GM23338 (cell line): ENCODE measurements at regions not wholly inside any gene's neighbourhood (a gene's known extent, or its start where the extent isn't known, plus 50 kb on each side); places are given as distances from the start of the nearest gene placed in this dataset.

ENCODE experiments used
- ATAC-seq: fragments of 200-7000 bp; cut with Tn5 transposase; 3 replicates; pipeline ENCODE4 v1.9.1; 2020
- DNase-seq: peaks from one replicate; pipeline ENCODE4 v3.0.0-alpha.2; 2015; ENCODE audit warnings: low spot score
- H2AFZ ChIP-seq: fragments of 200-600 bp; sonication (generic); 2 replicates; pipeline ENCODE4 v1.8.0; 2016; ENCODE audit warnings: antibody characterized with exemption, mild to moderate bottlenecking, moderate library complexity
- H3F3A ChIP-seq: fragments of 200-600 bp; sonication (generic); replicated peaks from 2 replicates; pipeline ENCODE4 v1.8.0; 2017; ENCODE audit warnings: antibody characterized with exemption, mixed run types, low read depth
- H3K27ac ChIP-seq: fragments of 200-600 bp; sonication (generic); 2 replicates; pipeline ENCODE4 v1.6.1; 2016; ENCODE audit warnings: low read depth
- H3K27me3 ChIP-seq: fragments of 200-600 bp; sonication (generic); 2 replicates; pipeline ENCODE4 v1.8.0; 2016; ENCODE audit warnings: mild to moderate bottlenecking, mixed run types, moderate library complexity; ENCODE audit not compliant: insufficient read depth
- H3K36me3 ChIP-seq: fragments of 200-600 bp; sonication (generic); 2 replicates; pipeline ENCODE4 v1.8.0; 2016; ENCODE audit warnings: mild to moderate bottlenecking; ENCODE audit not compliant: insufficient read depth
- H3K4me1 ChIP-seq: fragments of 200-600 bp; sonication (generic); 2 replicates; pipeline ENCODE4 v1.8.0; 2016; ENCODE audit warnings: mild to moderate bottlenecking, moderate library complexity; ENCODE audit not compliant: insufficient read depth
- H3K4me2 ChIP-seq: fragments of 200-600 bp; sonication (generic); 2 replicates; pipeline ENCODE4 v1.7.1; 2017; ENCODE audit warnings: mixed run types
- H3K4me3 ChIP-seq: fragments of 200-600 bp; sonication (generic); 2 replicates; pipeline ENCODE4 v1.6.1; 2016; ENCODE audit warnings: mixed run types
- H3K79me2 ChIP-seq: fragments of 200-600 bp; sonication (generic); replicated peaks from 2 replicates; pipeline ENCODE4 v1.8.0; 2017; ENCODE audit warnings: mild to moderate bottlenecking; ENCODE audit not compliant: insufficient read depth
- H3K9me2 ChIP-seq: fragments of 200-600 bp; sonication (generic); 2 replicates; pipeline ENCODE4 v1.8.0; 2017; ENCODE audit not compliant: insufficient read depth
- H4K20me1 ChIP-seq: fragments of 200-600 bp; sonication (generic); replicated peaks from 2 replicates; pipeline ENCODE4 v1.8.0; 2017; ENCODE audit warnings: mild to moderate bottlenecking; ENCODE audit not compliant: insufficient read depth
- H3K27ac Mint-ChIP-seq: 2 replicates; pipeline ENCODE4 v1.8.0; 2020; ENCODE audit warnings: inconsistent platforms, mild to moderate bottlenecking, moderate library complexity, mixed read lengths
- H3K27me3 Mint-ChIP-seq: 3 replicates; pipeline ENCODE4 v1.8.0; 2022; ENCODE audit warnings: low read depth, mild to moderate bottlenecking, moderate library complexity, mixed read lengths, inconsistent platforms; ENCODE audit not compliant: insufficient read depth, poor library complexity
- H3K36me3 Mint-ChIP-seq: 3 replicates; pipeline ENCODE4 v1.8.0; 2021; ENCODE audit warnings: low read depth, mild to moderate bottlenecking, inconsistent platforms, moderate library complexity, mixed read lengths
- H3K4me1 Mint-ChIP-seq: 3 replicates; pipeline ENCODE4 v1.8.0; 2020; ENCODE audit warnings: mild to moderate bottlenecking, inconsistent platforms, mixed read lengths
- H3K4me3 Mint-ChIP-seq: 3 replicates; pipeline ENCODE4 v1.8.0; 2021; ENCODE audit warnings: moderate library complexity, mild to moderate bottlenecking, inconsistent platforms, mixed read lengths
- H3K9me3 Mint-ChIP-seq: 3 replicates; pipeline ENCODE4 v1.8.0; 2020; ENCODE audit warnings: moderate library complexity, mild to moderate bottlenecking, inconsistent platforms, mixed read lengths
- CREB1 ChIP-seq: fragments of 250-450 bp; sonication (Bioruptor Pico); IDR thresholded peaks from 2 replicates; pipeline ENCODE4 v1.5.0; 2020; ENCODE audit warnings: low read depth, mild to moderate bottlenecking, moderate library complexity
- CTCF ChIP-seq, 2 experiments: fragments of 200-600 bp in 1 of 2; sonication (generic) in 1 of 2; conservative IDR thresholded peaks; 2 replicates each; pipeline versions ENCODE4 v1.5.1 to v1.6.1; 2016 to 2017; ENCODE audit warnings: antibody characterized with exemption in 2 of 2, low read depth in 2 of 2, mild to moderate bottlenecking in 2 of 2, moderate library complexity in 1 of 2
- ETS1 ChIP-seq: IDR thresholded peaks from 2 replicates; pipeline ENCODE4 v1.6.1; 2016; ENCODE audit warnings: antibody characterized with exemption
- EZH2 ChIP-seq: fragments of 200-600 bp; sonication (generic); IDR thresholded peaks from one replicate; pipeline ENCODE4 v1.8.0; 2017; ENCODE audit warnings: antibody characterized with exemption, mild to moderate bottlenecking, low read depth; ENCODE audit not compliant: unreplicated experiment
- EZH2phosphoT487 ChIP-seq: fragments of 200-600 bp; sonication (generic); IDR thresholded peaks from one replicate; pipeline ENCODE4 v1.8.1; 2018; ENCODE audit warnings: antibody characterized with exemption; ENCODE audit not compliant: unreplicated experiment
- JUNB ChIP-seq: IDR thresholded peaks from one replicate; pipeline ENCODE4 v1.6.1; 2016; ENCODE audit warnings: antibody characterized with exemption; ENCODE audit not compliant: unreplicated experiment
- NANOG ChIP-seq: IDR thresholded peaks from 2 replicates; pipeline ENCODE4 v1.6.1; 2016; ENCODE audit warnings: antibody characterized with exemption, borderline replicate concordance
- POLR2AphosphoS5 ChIP-seq: IDR thresholded peaks from 2 replicates; pipeline ENCODE4 v1.6.1; 2016; ENCODE audit warnings: antibody characterized with exemption, low read depth
- REST ChIP-seq: IDR thresholded peaks from one replicate; pipeline ENCODE4 v1.6.1; 2018; ENCODE audit warnings: antibody characterized with exemption; ENCODE audit not compliant: unreplicated experiment
- STAT1 ChIP-seq: IDR thresholded peaks from one replicate; pipeline ENCODE4 v1.6.1; 2016; ENCODE audit warnings: antibody characterized with exemption; ENCODE audit not compliant: unreplicated experiment
- ZNF114 ChIP-seq: fragments of 250-450 bp; sonication (Bioruptor Pico); IDR thresholded peaks from 2 replicates; pipeline ENCODE4 v1.5.0; 2020; ENCODE audit warnings: mild to moderate bottlenecking, moderate library complexity
- ZNF331 ChIP-seq: fragments of 250-450 bp; sonication (Bioruptor Pico); IDR thresholded peaks from 2 replicates; pipeline ENCODE4 v1.5.0; 2020; ENCODE audit warnings: low read depth, mild to moderate bottlenecking, moderate library complexity
- ZNF462 ChIP-seq: fragments of 250-450 bp; sonication (Bioruptor Pico); IDR thresholded peaks from 2 replicates; pipeline ENCODE4 v1.5.0; 2020; ENCODE audit warnings: mild to moderate bottlenecking, moderate library complexity

- TF ChIP-seq REST (no peak), CREB1 (CRISPR knock-in tag) (no peak), EZH2 (no peak), CTCF (conservative IDR thresholded peaks at IDR 0.05; ENCODE audit: low read depth in 2 of 2) (no peak), EZH2phosphoT487 (no peak), JUNB (no peak), ETS1 (no peak), ZNF462 (CRISPR knock-in tag) (no peak), NANOG (no peak), STAT1 (no peak), POLR2AphosphoS5 (no peak), ZNF331 (CRISPR knock-in tag) (no peak), ZNF114 (CRISPR knock-in tag) (no peak)
Measured at GRCh38 chr3:176615826-176616225, 581.5 kb downstream of the TBL1XR1 start.

More at GRCh38 chr3:176615826-176616225, 581.5 kb downstream of the TBL1XR1 start:
- Histone ChIP-seq H3K9me2 (no peaks in the 10 kb centered on the region), H3K36me3 (no peaks in the 10 kb centered on the region), H3K27ac (no peak overlapping the region), H3F3A (no peaks in the 10 kb centered on the region), H2AFZ (no peak overlapping the region), H3K79me2 (no peaks in the 10 kb centered on the region), H3K4me2 (no peak overlapping the region), H3K4me1 (no peaks in the 10 kb centered on the region), H3K27me3 (no peaks in the 10 kb centered on the region), H4K20me1 (no peaks in the 10 kb centered on the region), H3K4me3 (no peak overlapping the region)
- ATAC-seq = no peak
- H3K36me3 Mint-ChIP-seq = no peaks in the 10 kb centered on the region
- H3K27ac Mint-ChIP-seq = no peak overlapping the region
- no peak overlapping the region for H3K4me3 Mint-ChIP-seq
- DNase-seq = no peak
- H3K4me1 Mint-ChIP-seq = peaks cover 2% of the 10 kb centered on the region; the same call in 2 of the 3 replicates
- H3K9me3 Mint-ChIP-seq = no peaks in the 10 kb centered on the region
- H3K27me3 Mint-ChIP-seq = no peaks in the 10 kb centered on the region
